A673 (cell line): ENCODE measurements at regions not wholly inside any gene's neighbourhood (a gene's known extent, or its start where the extent isn't known, plus 50 kb on each side); places are given as distances from the start of the nearest gene placed in this dataset.

ENCODE experiments used
- EZH2 ChIP-seq: fragments of 200-600 bp; sonication (generic); IDR thresholded peaks from 2 replicates; pipeline ENCODE4 v1.6.1; 2017; ENCODE audit warnings: borderline replicate concordance, low read depth, mild to moderate bottlenecking, mixed read lengths, antibody characterized with exemption, low read length; ENCODE audit not compliant: poor library complexity, severe bottlenecking
- TF ChIP-seq, protein P1 (sequence below): fragments of 300-800, 200-600 bp; sonication (generic); conservative IDR thresholded peaks from 2 replicates; pipeline ENCODE4 v1.5.1; 2017; ENCODE audit warnings: low read depth, mild to moderate bottlenecking, antibody characterized with exemption, low read length, moderate library complexity, mixed read lengths

DNA sequence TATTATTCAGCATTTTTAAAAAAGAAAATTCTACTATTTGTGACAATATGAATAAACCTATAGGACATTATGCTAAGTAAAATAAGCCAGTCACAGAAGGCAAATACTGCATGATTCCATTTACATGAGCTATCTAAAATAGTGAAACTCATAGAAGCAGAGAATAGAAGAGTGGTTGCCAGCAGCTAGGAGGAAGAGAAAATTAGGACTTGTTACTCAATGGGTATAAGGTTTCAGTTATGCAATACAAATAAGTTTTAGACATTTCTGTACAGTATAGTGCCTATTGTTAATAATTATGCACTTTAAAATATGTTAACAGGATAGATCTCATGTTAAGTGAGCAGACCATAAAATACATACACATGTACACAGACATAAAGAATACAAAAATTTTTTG, 73.8 kb upstream of the SPINK5 start:
- TF ChIP-seq, protein P1, sequence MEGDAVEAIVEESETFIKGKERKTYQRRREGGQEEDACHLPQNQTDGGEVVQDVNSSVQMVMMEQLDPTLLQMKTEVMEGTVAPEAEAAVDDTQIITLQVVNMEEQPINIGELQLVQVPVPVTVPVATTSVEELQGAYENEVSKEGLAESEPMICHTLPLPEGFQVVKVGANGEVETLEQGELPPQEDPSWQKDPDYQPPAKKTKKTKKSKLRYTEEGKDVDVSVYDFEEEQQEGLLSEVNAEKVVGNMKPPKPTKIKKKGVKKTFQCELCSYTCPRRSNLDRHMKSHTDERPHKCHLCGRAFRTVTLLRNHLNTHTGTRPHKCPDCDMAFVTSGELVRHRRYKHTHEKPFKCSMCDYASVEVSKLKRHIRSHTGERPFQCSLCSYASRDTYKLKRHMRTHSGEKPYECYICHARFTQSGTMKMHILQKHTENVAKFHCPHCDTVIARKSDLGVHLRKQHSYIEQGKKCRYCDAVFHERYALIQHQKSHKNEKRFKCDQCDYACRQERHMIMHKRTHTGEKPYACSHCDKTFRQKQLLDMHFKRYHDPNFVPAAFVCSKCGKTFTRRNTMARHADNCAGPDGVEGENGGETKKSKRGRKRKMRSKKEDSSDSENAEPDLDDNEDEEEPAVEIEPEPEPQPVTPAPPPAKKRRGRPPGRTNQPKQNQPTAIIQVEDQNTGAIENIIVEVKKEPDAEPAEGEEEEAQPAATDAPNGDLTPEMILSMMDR, result no peak
- no peak for TF ChIP-seq EZH2
